DMS153 treated with DMSO at 0.1 percent for 48 hours (cell line): ENCODE measurements at regions not wholly inside any gene's neighbourhood (a gene's known extent, or its start where the extent isn't known, plus 50 kb on each side); places are given as distances from the start of the nearest gene placed in this dataset.

Source experiments
- DNase-seq: peaks from one replicate; lab custom pipeline; 2025; ENCODE audit not compliant: unreplicated experiment; lab: John Stamatoyannopoulos, UW

DNA sequence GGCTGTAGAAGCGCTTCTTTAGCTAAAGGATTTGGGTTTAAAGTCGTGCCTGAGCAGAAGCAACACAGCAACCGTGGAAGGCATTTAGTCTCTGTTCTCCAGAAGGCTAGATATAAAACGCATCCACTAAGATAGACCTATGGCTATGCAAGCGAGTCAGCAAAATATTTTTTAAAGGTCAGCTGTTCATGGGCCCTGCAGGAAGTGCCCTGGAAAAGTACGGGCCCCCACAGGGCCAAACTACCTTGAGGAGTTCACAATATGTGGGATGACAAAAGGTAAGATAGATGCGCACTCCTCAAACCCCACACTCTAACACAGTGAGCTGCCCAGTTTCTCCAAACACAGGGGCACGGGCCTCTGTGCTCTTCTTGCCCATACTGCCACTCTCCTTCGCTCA is 261.6 kb downstream of the VPS13C start:
- DNase-seq = no peak

DNA sequence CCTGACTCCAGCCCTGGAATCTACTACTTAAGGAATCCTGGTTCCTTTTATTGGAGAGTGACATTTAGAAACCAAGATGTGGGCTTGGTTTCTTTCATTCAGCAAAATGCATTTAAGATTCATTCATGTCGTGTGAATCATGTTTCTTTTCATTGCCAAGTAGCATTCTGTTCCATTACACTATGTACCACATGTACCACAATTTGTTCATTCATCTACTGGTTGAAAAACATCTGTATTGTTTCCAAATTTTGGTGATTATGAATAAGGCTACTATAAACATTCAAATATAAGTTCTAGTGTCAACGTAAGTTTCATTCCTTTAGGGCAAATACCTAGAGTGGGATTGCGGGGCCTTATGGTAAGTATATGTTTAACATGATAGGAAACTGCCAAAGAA is 264.2 kb downstream of the VPS13C start:
- no peak for DNase-seq

DNA sequence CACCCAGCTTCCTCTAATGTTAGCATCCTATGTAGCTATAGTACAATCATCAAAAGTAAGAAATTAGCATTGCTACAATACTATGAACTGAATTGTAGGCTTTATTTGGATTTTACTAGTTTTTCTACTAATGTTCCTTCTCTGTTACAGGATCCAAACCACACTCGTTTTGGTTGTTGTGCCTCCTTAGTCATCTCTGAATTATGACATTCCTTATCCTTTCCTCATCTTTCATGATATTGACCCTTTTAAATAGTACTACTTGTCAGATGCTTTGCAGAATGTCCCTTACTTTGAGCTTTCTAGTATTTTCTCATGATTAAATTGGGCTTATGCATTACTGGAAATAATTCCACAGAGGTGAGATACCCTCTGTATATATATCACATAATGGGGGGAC is 265.4 kb downstream of the VPS13C start:
- DNase-seq = no peak

DNA sequence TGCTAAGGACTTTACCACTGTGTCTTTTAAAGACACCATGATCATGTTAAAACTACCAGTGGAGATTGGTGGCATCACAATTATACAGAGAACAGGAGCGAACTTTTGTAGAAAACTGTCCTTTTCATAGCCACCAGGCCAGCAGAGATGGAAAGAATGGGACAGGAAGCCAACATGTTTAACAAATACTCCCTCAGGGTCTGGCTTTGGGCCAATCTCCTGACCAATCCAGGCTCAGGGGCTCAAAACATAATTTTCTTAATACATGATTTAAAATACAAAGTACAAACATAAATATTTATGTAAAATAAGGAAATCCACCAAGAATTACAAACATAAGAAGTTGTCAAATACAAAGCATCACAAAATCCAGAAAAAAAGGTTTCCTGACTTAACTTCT is 266.0 kb downstream of the VPS13C start:
- no peak for DNase-seq

DNA sequence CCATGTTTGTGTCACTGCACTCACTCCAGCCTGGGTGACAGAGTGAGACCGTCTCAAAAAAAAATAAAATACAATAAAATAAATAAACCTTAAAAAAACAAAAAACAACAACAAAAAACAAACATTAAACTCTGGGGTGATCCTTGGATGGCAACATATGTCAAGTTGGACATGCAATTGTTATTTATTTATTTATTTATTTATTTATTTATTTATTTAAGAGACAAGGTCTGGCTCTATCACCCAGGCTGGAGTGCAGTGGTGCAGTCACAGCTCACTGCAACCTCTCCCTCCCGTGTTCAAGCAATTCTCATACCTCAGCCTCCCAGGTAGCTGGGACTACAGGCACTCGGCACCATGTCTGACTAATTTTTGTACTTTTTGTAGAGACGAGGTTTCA is 275.5 kb downstream of the VPS13C start:
- no peak for DNase-seq

DNA sequence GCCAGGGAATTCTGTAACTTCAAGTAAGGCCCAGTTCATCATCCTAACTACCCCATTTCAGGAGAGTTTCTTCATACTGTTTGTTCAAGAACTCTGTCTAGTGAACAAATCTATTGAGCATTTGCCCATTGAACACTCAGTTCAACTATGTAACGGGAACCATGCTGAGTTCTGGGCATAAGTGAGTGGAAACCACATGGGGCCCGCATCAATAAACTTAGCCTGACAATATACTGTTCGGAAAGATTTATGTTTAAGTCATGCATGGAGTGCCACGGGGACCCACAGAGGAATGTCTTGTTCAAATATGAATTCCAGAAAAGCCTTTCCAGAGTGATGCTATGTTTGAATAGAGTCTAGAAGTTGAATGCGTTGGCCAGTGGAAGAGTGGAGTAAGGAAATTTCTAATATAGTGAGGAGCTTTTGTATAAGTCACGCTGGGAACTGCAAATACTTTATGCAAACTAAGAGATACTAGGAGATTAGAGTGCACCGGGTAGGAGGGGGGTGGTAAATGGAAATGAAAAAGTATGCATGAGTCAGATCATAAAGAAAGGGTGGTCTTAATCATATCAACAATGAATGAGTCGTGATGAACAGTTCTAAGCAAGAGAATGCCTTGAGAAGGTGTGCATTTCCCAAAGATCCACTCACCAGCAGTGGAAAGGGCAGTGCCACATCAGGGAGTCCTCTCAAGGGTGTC is 279.8 kb downstream of the VPS13C start:
- no peak for DNase-seq

DNA sequence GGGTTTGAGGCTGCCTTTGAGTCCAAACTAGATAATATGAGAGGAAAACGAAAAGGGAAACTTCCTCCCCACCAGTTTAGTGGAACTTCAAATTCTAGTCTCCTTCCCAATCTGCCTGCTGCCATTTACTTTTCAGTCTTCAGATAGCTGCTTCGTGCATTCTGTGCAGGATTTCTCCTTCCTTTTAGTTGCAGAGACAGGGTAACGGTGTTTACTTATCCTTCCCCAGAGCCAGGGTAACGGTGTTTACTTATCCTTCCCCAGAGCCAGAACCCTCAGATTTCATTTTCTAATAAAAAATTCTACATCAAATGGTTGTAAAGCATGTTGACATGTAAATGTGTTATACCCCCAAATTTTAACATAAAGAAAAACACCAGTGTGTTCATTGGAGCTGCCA is 282.6 kb downstream of the VPS13C start:
- DNase-seq = no peak

DNA sequence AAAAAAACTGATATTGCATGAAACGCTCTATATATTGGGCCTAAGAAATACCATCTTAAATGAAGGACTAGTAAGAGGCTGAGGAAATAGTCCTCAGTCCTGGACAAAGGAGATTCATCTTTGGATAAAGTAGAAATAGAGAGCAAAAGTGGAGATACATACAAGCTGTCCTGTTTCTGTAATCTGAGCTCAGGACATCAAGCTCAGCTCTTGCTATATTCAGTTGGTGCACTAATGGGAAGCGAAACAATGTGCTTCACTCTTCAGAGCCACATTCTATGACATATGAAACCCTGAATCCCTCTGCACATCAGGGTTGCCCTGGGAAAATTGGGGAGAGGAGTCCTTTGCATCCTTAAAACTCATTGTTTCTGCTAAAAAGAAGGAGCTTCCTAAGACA is 290.7 kb downstream of the VPS13C start:
- DNase-seq = no peak

DNA sequence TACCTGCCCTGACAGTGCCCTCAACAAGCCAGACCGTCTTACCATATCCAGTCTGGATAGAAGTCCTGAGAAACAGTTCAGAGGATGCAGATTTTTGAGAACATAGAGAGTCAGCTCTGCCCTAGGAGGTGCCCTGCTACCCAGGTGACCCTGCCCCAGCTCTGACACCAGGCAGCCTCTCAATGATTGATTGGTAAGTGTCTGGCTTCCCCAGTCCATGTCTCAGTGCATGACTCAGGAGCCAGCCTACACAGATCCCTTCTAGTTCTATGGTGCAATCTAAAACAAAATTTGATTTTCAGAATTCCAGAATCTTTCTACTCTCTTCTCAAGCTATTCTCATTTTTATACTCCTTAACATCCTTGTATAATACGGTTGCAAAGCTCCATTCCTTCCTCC is 292.1 kb downstream of the VPS13C start:
- DNase-seq = no peak

DNA sequence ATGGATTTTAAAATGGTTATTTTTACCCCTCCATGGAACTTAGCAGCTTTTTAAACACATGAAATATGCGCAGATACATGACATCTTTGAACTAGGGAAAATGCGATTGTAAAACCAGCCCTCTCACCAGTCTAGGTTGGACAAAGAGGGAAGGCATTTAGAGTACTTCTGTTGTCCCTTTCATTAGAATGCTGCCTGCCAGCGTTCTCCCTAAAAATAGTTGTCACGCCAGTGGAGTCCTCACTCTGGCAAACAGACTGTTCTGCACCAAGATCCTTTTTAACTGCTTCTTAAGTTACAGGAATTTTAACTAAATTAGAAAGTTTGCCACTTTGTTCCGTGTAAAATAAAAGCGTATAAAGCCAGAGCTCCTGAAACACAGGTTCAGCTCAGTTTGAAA is 295.3 kb downstream of the VPS13C start:
- no peak for DNase-seq

DNA sequence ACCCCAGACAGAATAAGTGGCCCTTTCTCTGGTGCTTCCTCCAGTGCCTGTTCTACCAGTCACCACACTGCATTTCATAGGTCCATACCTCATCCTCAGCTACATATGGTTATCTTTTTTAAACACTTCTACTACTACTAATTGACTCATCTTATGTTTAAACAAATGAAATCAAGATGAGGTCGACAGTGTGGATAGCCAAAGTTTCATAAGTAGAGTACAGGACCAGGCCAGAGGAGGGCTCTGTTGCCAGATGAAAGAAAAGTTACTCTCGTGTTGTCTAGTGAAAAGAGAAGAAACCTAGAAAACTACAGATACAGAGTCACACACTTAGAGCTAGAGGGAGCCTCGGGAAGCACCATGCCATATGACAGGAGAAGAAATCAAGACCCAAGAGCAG is 296.1 kb downstream of the VPS13C start:
- DNase-seq = no peak

DNA sequence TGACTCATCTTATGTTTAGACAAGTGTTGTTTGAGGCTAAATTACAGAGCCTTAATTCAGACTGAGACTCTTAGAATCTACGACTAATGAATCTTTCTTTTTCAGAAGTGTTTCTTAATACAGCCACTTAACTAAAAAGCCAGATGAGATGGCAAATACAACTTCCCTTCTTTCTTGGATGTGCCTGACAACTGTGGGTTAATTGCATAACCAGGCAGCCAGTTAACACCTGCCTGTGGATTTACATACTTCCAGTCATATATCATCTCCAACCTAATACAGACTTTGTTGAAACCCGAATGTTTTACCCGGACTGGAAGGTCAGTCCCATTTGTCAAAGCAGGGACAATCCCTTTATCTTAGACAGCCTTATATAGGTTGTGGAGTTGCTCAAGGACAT is 297.6 kb downstream of the VPS13C start:
- no peak for DNase-seq

DNA sequence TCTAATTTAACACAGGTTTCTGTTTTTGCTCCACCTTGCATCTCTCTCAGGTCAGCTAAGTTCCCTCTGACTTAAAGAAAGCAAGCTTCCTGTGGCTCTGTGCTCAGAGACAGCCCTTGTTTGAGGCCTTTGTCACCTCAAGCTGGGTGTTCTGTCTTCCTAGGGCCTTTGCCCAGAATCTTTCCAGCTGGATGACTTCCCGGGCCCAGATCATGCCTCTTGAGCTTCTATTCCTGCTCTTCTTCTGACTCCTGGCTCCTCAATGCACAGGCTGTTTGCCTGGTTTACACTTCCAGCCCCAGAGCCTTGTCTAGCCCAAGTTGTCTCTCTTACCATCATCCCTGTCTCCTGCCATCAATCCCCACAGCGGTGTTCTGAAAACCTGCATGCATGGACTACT is 300.6 kb downstream of the VPS13C start:
- DNase-seq = no peak

DNA sequence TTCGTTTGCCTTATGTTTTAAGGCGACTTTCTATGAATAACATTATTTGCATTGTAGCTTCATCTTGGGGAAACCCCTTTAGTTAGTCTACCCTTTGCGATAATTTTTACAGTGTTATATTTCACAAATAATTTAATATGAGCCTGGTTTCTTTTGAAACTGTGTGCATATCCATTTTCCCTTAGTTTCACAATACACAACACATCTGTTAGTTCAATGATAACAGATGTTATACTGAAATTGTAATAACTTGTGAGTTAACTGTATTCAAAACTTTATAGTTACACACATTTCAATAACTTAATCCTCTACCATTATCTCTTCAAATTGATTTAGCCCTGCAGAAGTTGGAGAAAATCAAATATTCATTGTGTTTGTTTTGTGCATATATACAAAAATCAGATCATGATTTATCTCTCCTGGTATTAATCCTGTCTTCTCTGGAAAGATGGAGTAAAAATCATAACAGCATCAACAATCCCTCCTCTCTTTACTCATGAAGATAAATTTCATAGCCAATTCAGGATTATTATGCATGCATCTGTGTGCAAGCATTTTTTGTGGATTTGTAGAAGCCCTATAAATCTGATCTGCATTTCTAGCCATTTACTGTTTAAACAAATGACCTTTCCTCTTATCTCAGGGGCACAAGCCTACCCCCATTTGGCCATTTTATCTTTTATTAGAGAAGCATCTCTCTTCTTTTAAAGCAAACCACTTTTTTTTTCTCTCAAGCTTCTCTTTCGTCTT is 304.0 kb downstream of the VPS13C start:
- DNase-seq = no peak

DNA sequence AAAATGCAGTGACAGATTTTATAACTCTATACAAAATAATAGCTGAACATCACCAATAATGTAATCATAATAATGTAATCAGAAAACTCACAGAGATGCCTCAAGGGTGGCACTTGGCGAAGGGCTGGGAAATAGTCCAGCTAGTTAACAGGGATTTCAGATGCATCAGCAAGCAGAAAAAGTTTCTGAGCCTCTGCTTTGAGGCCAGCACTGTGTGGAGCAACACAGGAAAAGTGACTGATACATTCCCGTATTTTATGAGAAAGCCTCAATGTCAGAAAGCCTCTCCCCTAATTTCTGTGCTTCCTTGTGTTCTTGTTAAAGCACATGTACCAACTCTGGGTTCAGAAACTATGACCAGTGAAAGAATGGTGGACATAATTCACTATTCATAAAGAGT is 304.8 kb downstream of the VPS13C start:
- no peak for DNase-seq

DNA sequence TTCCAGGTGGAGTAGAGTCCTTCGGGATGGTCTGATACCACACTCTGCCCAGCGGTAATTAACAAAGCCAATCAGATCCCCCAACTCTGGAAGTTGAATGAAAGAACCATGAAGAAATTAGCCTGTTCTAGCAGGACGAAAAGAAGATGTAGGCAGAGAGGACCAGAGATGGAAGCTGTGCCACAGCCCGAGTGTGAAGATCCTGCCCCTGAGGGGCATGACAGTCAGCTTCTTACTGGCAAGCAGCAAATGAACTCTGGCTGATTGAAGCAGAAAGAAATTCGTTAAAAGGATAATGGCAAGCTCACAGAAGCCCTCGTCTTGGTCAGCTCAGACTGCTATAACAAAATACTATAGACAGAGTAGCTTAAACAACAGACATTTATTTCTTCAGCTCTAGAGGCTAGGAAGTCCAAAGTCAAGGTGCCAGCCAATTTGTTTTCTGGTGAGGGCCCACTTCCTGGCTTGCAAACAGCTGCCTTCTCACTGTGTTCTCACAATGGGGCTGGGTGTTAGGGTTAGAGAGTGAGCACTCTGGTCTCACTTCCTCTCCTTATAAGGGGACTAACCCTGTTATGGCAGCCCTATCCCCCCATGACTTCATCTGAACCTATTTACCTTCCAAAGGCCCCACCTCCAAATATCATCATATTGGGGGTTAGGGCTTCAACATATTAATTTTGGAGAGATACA is 307.1 kb downstream of the VPS13C start:
- no peak for DNase-seq

DNA sequence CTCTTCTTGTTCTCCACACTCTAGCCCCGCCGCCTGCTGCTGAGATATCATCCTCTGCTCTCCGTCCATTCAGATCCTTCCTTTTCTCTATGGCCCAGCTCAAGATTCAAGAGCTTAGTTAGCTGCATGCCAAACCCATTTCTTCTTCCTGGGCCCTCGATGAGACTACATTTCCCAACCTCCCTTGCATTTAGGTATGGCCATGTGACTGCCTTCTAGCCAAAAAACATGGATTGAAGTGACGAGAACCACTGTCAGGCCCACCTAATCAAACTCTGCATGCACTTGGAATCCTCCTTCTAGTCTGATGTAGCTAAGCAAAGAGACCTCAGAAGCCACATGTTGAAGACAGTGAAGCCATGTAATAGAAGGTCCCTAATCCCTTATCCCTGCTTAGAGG is 308.2 kb downstream of the VPS13C start:
- DNase-seq = no peak

DNA sequence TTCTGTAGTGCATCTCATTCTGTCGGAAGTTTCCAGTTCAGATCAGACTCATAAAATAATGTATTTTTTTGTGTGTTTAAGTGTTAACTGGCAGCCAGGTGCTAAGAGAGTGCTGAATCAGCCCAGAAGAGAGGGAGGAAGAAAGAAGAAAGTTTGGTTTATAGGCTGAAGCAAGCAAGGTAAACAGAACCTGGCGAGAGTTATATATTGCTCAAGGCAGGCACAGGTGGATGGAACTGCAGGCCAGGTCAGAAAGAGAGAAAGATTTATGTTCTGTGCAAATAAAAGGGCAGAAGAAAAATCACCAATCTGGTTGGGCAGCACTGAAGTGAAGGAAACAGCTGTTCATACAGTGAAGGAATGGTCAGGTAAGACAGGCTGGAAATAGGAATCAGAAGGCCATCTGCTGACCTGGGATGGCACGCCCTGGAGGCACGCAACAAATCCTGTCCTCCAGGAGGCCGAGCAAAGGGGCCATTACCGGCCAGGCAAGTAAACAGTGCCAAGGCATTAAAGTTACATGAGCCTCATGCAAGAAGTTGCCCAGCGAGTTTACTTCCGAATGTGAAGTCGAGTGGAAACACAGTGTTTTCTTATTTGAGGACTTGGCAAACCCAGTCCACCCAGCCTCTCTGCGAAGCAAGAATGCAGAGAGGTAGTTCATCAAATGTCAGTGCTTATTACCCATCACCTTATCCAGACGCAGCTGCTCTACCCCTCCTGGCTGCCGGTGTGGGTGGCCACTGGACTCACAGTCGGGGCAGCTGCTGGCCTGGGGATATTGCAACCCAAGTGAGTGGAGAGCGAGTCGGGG is 309.8 kb downstream of the VPS13C start:
- DNase-seq = no peak

DNA sequence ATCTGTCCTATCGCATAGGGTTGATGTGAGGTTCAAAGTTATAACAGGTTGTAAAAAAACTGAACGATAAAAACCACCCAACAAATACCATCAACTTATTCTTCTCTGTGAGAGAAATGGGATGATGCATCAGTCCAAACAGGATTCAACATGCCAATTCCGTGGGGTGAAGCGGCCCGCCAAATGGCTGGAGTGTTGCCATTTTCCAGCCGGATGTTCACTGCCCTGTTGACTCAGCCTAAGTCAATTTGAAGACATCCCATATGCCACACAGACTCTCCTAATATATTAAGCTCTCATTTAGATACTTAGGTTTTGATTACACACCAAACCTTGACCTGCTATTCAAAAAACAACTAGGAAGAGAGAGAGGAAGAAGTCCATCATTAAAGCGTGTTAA is 311.1 kb downstream of the VPS13C start:
- DNase-seq = peak; percentile 1

DNA sequence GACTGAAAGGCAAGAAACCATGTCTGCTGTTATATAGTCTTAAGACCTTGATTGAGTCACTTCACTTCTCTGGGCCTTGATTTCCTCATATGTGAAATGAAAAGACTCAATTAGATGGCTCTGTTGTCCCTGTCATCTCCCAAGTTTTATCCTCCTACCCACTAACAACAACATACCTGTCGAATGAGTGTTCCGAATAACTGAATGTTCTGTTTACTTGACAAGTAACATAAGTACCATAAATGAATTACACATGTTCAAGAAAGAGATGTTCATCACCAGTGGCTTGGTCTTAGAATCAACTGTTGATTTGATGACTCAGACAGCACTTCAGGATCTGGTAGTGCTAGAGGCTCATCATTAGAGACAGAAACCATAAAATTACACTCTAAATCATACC is 311.7 kb downstream of the VPS13C start:
- DNase-seq = no peak

DNA sequence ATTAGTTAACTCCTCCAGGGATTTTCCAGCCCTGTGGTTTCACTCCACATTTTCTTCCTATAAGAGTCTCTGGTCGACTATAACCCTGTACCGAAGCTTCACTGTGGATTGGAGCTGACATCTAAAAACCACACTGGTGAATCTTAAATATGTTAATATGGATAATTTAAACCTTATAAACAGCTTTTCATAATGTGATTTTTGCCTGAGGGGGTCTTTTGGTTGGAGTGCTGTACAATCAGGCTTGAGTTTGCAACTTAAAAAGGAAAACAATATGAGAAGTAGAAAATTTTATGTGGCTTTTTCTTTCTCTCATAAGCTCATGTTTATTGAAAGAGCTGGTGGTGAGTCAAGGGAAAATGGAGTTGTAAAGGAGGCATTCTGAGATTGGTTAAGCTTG is 313.7 kb downstream of the VPS13C start:
- DNase-seq = no peak
